B cell (primary cell): ENCODE measurements at regions not wholly inside any gene's neighbourhood (a gene's known extent, or its start where the extent isn't known, plus 50 kb on each side); places are given as distances from the start of the nearest gene placed in this dataset.

ENCODE experiments used
- ATAC-seq: fragments of 200-7000 bp; cut with Tn5 transposase; one replicate; pipeline ENCODE4 v1.10.0; 2021; ENCODE audit warnings: low read depth, mild to moderate bottlenecking, moderate number of reproducible peaks, moderate library complexity
- CTCF ChIA-PET: fragments of 350-600 bp; sonication (Branson Sonifier 250); formaldehyde crosslinking; loops from one replicate; lab custom pipeline; 2021; ENCODE audit warnings: antibody characterized with exemption, inconsistent platforms; lab: Charles Lee
- POLR2A ChIA-PET: fragments of 350-600 bp; sonication (Branson Sonifier 250); formaldehyde crosslinking; loops from one replicate; lab custom pipeline; 2021; ENCODE audit warnings: antibody characterized with exemption; lab: Charles Lee
- DNase-seq: peaks from one replicate; pipeline ENCODE4 v3.0.0; 2013
- H2AFZ ChIP-seq: 2 replicates; pipeline ENCODE4 v1.6.1; 2012; ENCODE audit warnings: mild to moderate bottlenecking, low read depth, low read length; ENCODE audit not compliant: insufficient read depth, poor library complexity, severe bottlenecking
- H3K27ac ChIP-seq, 2 donors: 1 replicate in 1 of 2; 2 replicates in 1 of 2; pipeline ENCODE4 v1.5.1; 2012 to 2013; ENCODE audit warnings: low read length in 2 of 2, mild to moderate bottlenecking in 2 of 2, moderate library complexity in 1 of 2
- H3K27me3 ChIP-seq, 4 experiments: fragments of 200-600 bp in 1 of 4; sonication (generic) in 1 of 4; replicated peaks in 1 of 4; 1 replicate in 2 of 4; 2 replicates in 2 of 4; pipeline versions ENCODE4 v1.6.1 to v1.7.0; 2013 to 2016; ENCODE audit warnings: low read length in 3 of 4, mild to moderate bottlenecking in 2 of 4, mixed read lengths in 1 of 4, moderate library complexity in 1 of 4; ENCODE audit not compliant: insufficient read depth in 4 of 4, control insufficient read depth in 3 of 4; ENCODE audit errors: control extremely low read depth in 1 of 4
- H3K36me3 ChIP-seq, 2 experiments: replicated peaks in 1 of 2; 1 replicate in 1 of 2; 2 replicates in 1 of 2; pipeline versions ENCODE4 v1.6.1 to v1.7.1; 2013; ENCODE audit warnings: low read length in 1 of 2; ENCODE audit not compliant: insufficient read depth in 2 of 2, control insufficient read depth in 1 of 2; ENCODE audit errors: control extremely low read depth in 1 of 2, extremely low read depth in 1 of 2
- H3K4me1 ChIP-seq, 2 donors: fragments of 200-600 bp in 1 of 2; sonication (generic) in 1 of 2; 1 replicate in 1 of 2; 2 replicates in 1 of 2; pipeline versions ENCODE4 v1.5.1 to v1.6.1; 2013 to 2017; ENCODE audit warnings: low read length in 2 of 2; ENCODE audit not compliant: control insufficient read depth in 2 of 2, insufficient read depth in 2 of 2
- H3K4me2 ChIP-seq: replicated peaks from 2 replicates; pipeline ENCODE3; 2012; ENCODE audit warnings: mild to moderate bottlenecking, low read depth, low read length; ENCODE audit not compliant: poor library complexity, severe bottlenecking
- H3K4me3 ChIP-seq, 5 experiments: fragments of 200-600 bp in 1 of 5; sonication (generic) in 1 of 5; 1 replicate in 3 of 5; 2 replicates in 2 of 5; pipeline versions ENCODE4 v1.5.1 to v1.7.0; 2011 to 2016; ENCODE audit warnings: low read length in 4 of 5, mild to moderate bottlenecking in 4 of 5, low read depth in 2 of 5, control low read depth in 1 of 5, moderate library complexity in 1 of 5; ENCODE audit not compliant: insufficient read depth in 1 of 5; ENCODE audit errors: control extremely low read depth in 1 of 5, extremely low read depth in 1 of 5
- H3K79me2 ChIP-seq: fragments of 200-600 bp; sonication (generic); one replicate; pipeline ENCODE4 v1.6.0; 2016; ENCODE audit warnings: low read length; ENCODE audit not compliant: control insufficient read depth, insufficient read depth
- H3K9ac ChIP-seq: fragments of 200-600 bp; sonication (generic); 2 replicates; pipeline ENCODE4 v1.6.1; 2017; ENCODE audit warnings: mild to moderate bottlenecking, low read length, moderate library complexity
- H3K9me3 ChIP-seq, 3 donors: one replicate each; pipeline versions ENCODE4 v1.6.1 to v1.7.1; 2013; ENCODE audit warnings: low read length in 2 of 3; ENCODE audit not compliant: control insufficient read depth in 2 of 3, insufficient read depth in 1 of 3; ENCODE audit errors: control extremely low read depth in 1 of 3
- H4K20me1 ChIP-seq: 2 replicates; pipeline ENCODE4 v1.6.0; 2012; ENCODE audit warnings: mild to moderate bottlenecking, low read length; ENCODE audit not compliant: insufficient read depth, control insufficient read depth, poor library complexity, severe bottlenecking
- H3K27ac Mint-ChIP-seq: one replicate; pipeline ENCODE4 v1.8.0; 2021; ENCODE audit warnings: mixed read lengths
- H3K27me3 Mint-ChIP-seq: one replicate; pipeline ENCODE4 v1.8.0; 2021; ENCODE audit warnings: mixed read lengths
- H3K4me1 Mint-ChIP-seq: one replicate; pipeline ENCODE4 v1.8.0; 2021; ENCODE audit warnings: mixed read lengths
- H3K4me3 Mint-ChIP-seq: one replicate; pipeline ENCODE4 v1.8.0; 2021; ENCODE audit warnings: mixed read lengths
- H3K9me3 Mint-ChIP-seq: one replicate; pipeline ENCODE4 v1.8.0; 2022; ENCODE audit warnings: mixed read lengths; ENCODE audit not compliant: insufficient read depth
- CTCF ChIP-seq: fragments of 200-600 bp; IDR thresholded peaks from one replicate; pipeline ENCODE4 v1.8.0; 2022; ENCODE audit warnings: antibody characterized with exemption, mild to moderate bottlenecking
- EZH2 ChIP-seq: IDR thresholded peaks from 2 replicates; pipeline ENCODE4 v1.6.1; 2012; ENCODE audit warnings: borderline replicate concordance, low read depth, mild to moderate bottlenecking, moderate library complexity, low read length; ENCODE audit not compliant: insufficient read depth, poor library complexity, severe bottlenecking
- WGBS: methylation state at CpG from one replicate; pipeline ENCODE4 v1.1.5; 2013; ENCODE audit warnings: missing lambda C conversion rate; ENCODE audit not compliant: insufficient coverage; 5-methylcytosine and 5-hydroxymethylcytosine counted together
- intact Hi-C: fragments of 100-400 bp; cut with micrococcal nuclease; formaldehyde crosslinking; loops from one replicate; pipeline ENCODE4 v1.10.0; 2022

- Mint-ChIP-seq H3K4me1 (no peaks in the 10 kb centered on the region), H3K27me3 (no peaks in the 10 kb centered on the region), H3K9me3 (no peaks in the 10 kb centered on the region), H3K27ac (no peak overlapping the region), H3K4me3 (no peak overlapping the region)
- Histone ChIP-seq H3K9ac (no peak overlapping the region), H3K27ac (no peak overlapping the region), H3K4me2 (no peak overlapping the region), H2AFZ (no peak overlapping the region), H4K20me1 (no peaks in the 10 kb centered on the region), H3K36me3 (no peaks in the 10 kb centered on the region), H3K4me1 (no peaks in the 10 kb centered on the region), H3K79me2 (no peaks in the 10 kb centered on the region), H3K27me3 (no peaks in the 10 kb centered on the region), H3K4me3 (no peak overlapping the region), H3K9me3 (no peaks in the 10 kb centered on the region)
- TF ChIP-seq CTCF (no peak), EZH2 (no peak)
- intact Hi-C loops: no loop called here
- ChIA-PET POLR2A (no interaction called here), CTCF (no interaction called here)
- WGBS: 80% methylated on average over 1 of the region's 2 CpGs
- DNase-seq (no peak), ATAC-seq (no peak)
Observed at GRCh38 chr14:30252151-30252550, 306.8 kb upstream of the G2E3 start.

DNA sequence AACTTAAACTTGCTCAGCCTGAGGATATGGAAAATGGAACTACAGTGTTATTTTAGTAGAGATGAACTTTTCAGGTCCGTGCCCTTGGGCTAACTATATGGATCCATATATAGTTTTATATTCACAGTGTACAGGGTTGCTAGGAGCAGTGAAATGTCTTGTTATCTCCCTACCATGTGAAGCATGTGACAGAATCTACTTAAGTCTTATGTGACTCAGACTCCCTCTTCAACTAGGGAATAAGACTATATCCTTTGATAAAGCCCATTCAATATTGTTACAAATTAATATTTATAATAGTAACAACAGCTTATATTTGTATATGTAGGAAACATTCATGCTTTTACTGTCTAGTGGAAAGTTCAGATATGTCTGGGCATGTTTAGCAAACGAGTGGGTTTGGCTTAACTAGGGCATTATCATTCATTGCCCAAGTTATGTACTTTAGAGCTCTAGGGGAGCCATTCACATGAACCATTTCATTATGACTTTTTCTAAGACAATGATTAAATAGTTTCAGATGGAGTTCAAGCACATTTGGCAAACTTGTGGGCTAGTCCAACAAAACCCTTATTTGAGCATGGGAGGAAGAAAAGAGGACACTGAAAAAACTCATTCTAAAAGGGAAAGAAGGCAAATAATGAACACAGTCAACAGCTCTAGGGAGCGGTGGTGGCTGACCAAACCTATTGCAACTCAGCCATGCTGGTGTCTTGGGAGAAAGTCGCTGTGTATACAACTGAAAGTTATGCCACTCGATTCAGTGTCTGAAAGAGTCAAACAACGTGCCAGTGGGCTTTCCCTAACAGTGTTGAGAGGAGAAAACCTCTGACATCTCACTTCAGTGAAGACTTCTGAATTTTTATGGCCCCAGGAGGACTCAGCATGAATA, 305.9 kb upstream of the G2E3 start:
- H3K27me3 ChIP-seq: no peaks in the 10 kb centered on the region
- ChIA-PET CTCF (interaction anchor here (1.5 kb wide), 1 partner anchor 18 kb away, joined by 4 read pairs; no protein-coding TSS in a partner anchor), POLR2A (no interaction called here)
- H3K27ac Mint-ChIP-seq: no peak overlapping the region
- no peaks in the 10 kb centered on the region for H3K4me1 ChIP-seq
- H3K4me1 Mint-ChIP-seq: no peaks in the 10 kb centered on the region
- H3K9me3 Mint-ChIP-seq: no peaks in the 10 kb centered on the region
- no peaks in the 10 kb centered on the region for H3K36me3 ChIP-seq
- ATAC-seq (no peak), DNase-seq (no peak)
- H3K4me3 ChIP-seq: no peak overlapping the region
- TF ChIP-seq CTCF: no peak
- TF ChIP-seq EZH2: no peak
- H3K9ac ChIP-seq: no peak overlapping the region
- no peaks in the 10 kb centered on the region for H3K79me2 ChIP-seq
- H3K9me3 ChIP-seq: no peaks in the 10 kb centered on the region
- no peak overlapping the region for H3K4me3 Mint-ChIP-seq
- no peaks in the 10 kb centered on the region for H4K20me1 ChIP-seq
- WGBS: 78% methylated on average over 3 of the region's 6 CpGs
- intact Hi-C loops: no loop called here
- no peak overlapping the region for H3K4me2 ChIP-seq
- H3K27ac ChIP-seq: no peak overlapping the region
- H2AFZ ChIP-seq: no peak overlapping the region
- no peaks in the 10 kb centered on the region for H3K27me3 Mint-ChIP-seq
